OCI-M1 (cell line): ENCODE measurements at regions not wholly inside any gene's neighbourhood (a gene's known extent, or its start where the extent isn't known, plus 50 kb on each side); places are given as distances from the start of the nearest gene placed in this dataset.
"Not testable (repeated sequence)": the region's sequence is repeated elsewhere in the genome, so short reads cannot be mapped to it uniquely, and the experiment has no call there.

Experiments
- DNase-seq: peaks from one replicate; lab custom pipeline; 2025; lab: John Stamatoyannopoulos, UW

- DNase-seq: not testable (repeated sequence)
Measured at GRCh38 chr9:65454034-65454433, 169.0 kb upstream of the FOXD4L5 start.

- DNase-seq: not testable (repeated sequence)
Measured at GRCh38 chr9:65449886-65450610, 165.0 kb upstream of the FOXD4L5 start.

DNA sequence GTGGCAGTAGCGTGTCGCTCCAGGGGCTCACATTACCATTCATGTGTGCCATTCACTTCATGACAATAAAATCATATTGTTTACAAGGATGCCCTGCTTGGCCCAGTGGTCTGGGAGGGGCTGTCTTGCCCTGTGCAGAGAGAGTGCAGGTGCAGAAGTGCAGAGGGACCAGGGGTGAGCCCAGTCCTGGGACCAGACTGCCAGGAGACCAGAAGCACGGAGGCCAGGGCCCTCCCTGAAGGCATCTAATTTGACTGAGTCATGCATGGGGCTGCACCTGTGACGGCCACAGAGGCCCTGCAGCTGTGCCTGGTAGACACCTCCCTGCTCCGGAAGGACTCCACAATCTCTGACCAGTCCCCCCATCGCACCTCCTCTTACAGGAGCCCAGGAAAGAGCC is 164.4 kb upstream of the FOXD4L5 start:
- no peak for DNase-seq

DNA sequence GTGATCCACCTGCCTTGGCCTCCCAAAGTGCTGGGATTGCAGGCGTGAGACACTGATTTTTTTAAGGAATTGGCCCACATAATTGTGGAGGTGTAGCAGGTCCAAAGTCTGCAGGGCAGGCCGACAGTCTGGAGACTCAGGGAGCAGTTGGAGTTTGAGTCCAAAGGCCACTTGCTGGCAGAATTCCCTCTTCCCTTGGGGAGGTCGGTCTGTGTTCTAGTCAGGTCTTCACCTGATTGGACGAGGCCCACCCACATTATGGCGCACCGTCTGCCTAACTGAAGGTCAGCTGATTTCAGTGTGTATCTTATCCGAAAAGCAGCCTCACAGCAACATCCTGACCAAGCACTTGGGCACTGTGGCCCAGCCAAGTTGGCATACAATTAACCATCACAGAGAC is 162.1 kb upstream of the FOXD4L5 start:
- DNase-seq: not testable (repeated sequence)

DNA sequence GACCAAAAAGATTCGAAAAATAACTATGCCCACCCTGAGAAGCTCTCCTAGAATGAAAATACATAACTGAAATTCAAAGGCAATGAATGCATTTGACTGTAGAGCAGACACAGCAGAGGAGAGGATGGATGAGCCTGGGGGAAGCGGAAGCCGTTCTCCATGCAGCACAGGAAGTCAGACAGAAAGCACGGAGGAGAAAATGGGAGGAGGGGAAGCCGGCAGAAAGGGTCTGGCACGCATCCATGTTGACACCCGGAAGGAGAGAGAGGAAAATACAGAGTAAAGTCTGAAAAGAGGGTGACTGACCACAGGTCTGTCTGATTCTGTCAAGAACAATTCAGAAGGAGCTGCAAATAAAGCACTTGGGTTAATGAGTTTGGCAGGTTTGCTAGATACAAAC is 161.0 kb upstream of the FOXD4L5 start:
- not testable (repeated sequence) for DNase-seq

DNA sequence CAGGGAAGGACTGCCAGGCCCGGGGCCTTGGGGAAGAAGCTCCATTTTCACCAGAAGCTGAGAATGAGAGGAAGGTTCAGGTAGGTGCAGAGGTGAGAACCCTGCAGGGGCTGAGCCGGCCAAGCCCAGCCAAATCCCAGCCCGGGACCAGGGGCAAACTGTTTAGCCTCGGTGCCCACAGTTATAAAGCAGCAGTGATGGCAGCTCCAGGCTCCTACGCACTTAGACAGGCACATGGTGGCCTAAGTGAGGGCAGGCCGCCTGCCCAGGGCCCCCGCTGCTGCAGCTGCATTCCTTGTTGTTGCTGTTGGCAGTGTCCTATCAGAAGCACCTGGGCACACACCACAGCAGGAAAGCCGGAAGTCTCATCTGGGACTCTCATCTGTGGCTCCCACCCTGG is 159.9 kb upstream of the FOXD4L5 start:
- DNase-seq: no peak

DNA sequence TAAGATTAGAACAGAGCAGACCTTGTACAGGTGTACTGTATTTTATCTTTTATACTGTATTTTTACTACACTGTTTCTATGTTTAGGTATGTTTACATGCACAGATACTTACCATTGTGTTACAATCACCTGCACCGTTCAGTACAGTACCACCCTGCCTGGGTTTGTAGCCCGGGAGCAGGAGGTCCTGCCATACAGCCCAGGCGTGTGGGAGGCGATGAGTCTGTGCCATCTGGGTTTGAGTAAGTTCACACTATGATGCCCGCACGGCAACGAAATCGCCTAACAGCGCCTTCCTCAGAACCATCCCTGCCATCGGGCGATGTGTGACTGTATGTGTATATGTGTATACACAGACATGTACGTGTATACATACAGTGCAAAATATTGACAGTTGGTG is 157.1 kb upstream of the FOXD4L5 start:
- not testable (repeated sequence) for DNase-seq

DNA sequence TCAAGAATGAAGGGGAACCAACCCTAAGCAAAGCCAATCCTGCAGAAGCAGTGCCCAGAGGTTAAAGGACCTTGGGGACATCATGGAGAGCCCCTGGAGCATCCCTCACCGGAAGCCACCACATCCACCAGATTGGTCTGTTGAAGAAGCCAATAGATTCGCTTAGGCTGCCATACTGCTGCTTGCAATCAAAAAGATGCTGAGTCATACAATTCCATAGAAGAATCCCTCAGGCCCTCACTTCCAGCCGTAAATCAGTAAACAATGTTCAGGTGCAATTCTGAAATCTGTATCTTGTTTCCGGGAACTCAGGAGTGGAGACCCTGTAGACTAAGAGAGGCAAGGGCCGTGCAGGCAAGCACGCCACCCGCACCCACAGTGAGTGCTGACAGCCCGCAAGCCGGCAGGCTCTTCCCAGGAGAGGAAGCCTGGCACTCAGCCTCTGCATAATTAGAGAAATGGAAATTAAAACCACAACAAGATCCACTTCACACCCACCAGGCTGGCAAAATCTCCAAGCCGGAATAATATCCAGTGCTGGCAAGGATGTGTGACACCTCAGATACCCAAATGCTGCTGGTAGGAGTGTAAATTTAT is 156.4 kb upstream of the FOXD4L5 start:
- DNase-seq: not testable (repeated sequence)

- DNase-seq: no peak
Measured at GRCh38 chr9:65437724-65438123, 152.7 kb upstream of the FOXD4L5 start.

- DNase-seq: no peak
Measured at GRCh38 chr9:65435464-65435863, 150.5 kb upstream of the FOXD4L5 start.

GRCh38 chr9:65432722-65433323 is 147.8 kb upstream of the FOXD4L5 start:
- DNase-seq: no peak

GRCh38 chr9:65432051-65432450 is 147.0 kb upstream of the FOXD4L5 start:
- DNase-seq: no peak

- DNase-seq: no peak
Measured at GRCh38 chr9:65430221-65430620, 145.2 kb upstream of the FOXD4L5 start.

GRCh38 chr9:65427361-65427760 is 142.4 kb upstream of the FOXD4L5 start:
- DNase-seq: not testable (repeated sequence)

DNA sequence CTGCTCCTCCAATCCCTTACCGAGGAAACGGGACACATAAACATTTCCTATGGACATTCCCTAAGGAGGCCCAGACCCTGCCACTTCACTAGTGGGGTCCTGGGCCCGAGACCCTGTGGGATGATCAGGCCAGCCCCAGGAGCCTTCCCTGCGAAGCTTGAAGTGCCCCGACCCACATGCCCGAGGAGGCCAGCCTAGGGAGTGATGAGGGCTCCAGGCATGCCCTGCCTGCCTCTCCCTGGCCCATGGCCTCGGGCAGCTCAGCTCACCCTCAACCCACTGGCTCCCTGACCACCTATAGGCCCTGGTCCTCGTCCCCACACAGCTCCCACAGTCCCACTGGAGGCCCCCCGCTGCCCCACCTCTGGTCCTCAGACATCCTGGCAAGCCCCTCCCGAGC is 141.8 kb upstream of the FOXD4L5 start:
- DNase-seq: not testable (repeated sequence)

DNA sequence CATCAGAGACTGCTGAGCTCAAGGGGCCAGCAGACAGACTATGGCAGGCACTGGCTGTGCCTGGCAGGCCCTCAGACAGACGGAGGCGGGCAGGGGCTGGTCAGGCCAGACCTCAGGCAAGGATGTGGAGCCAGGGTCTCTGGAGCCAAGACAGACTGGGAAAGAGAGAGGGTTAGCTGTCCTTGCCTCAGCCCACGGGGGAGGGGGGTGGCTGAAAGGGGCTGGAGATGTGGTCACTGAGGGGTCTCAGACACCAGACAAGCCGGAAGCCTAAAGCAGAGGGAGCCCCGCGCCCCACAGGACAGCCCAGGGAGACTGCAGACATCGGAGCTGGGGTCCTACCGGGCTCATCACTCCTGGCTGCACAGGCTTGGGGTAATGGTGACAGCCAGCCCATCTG is 141.2 kb upstream of the FOXD4L5 start:
- no peak for DNase-seq

- not testable (repeated sequence) for DNase-seq
Measured at GRCh38 chr9:65425183-65425582, 140.2 kb upstream of the FOXD4L5 start.

GRCh38 chr9:65424437-65424984 is 139.5 kb upstream of the FOXD4L5 start:
- DNase-seq: not testable (repeated sequence)

DNA sequence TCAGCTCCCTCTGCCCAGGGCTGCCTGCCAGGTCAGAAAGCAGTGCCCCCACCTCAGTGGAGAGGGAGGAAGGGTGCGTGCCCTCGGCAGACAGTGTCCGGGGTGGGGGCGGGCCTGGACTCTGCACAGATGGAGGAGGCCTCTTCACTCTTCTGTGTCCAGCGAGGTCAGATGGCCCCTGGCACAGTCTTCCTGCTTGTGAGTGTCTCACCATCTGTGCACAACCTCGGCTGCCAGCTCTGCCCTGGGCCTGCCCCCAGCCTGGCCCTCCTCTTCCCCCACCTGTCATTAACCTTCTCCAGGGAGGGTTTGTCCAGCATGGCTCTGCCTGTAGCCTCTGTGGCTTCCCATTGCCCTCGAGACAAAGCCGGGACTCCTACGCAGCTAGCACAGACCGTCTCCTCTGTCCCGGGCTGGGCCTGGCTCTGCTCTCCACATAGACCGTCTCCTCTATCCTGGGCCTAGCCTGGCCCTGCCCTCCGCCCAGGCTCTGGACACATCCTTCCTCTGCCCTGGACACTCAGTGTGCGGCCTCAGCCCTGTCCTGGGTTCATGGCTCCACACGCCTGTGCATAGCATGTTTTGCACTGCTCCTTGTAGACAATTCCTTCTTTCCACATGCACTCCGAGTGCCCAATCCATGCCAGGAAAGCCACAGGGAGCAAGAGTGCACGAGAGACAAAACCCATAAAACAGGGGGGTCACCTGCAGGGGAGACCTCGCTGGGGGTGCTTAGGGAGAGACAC is 138.9 kb upstream of the FOXD4L5 start:
- not testable (repeated sequence) for DNase-seq

- not testable (repeated sequence) for DNase-seq
Measured at GRCh38 chr9:65422966-65423690, 138.1 kb upstream of the FOXD4L5 start.

GRCh38 chr9:65421486-65421885 is 136.5 kb upstream of the FOXD4L5 start:
- DNase-seq: not testable (repeated sequence)

DNA sequence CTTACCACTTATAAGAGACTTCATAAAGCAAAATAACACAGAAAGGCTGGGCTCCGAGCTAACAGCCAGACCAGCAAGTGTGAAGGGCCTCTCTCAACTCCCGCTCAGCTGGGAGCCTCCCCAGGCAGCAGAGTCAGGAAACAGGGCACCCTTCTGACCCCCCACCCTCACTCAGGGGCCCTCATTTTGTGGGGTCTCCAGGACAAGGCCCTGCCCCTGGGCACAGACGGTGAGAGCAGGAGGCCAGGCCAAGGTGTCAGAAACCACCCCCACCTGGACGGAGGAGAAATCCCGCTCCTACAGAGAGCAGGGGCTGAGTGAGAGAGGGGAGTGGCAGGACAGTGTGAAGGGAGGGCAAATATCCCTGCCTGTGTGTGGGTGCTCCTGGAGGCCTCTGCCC is 135.8 kb upstream of the FOXD4L5 start:
- no peak for DNase-seq
